Type B pancreatic cell (in vitro differentiated cells): ENCODE measurements at regions not wholly inside any gene's neighbourhood (a gene's known extent, or its start where the extent isn't known, plus 50 kb on each side); places are given as distances from the start of the nearest gene placed in this dataset.

ENCODE experiments used
- DNase-seq: peaks from one replicate; pipeline ENCODE4 v3.0.0; 2021; ENCODE audit warnings: mixed read lengths; ENCODE audit not compliant: unreplicated experiment; ENCODE audit errors: extremely low spot score
- H3K27ac Mint-ChIP-seq: 2 replicates; pipeline ENCODE4 v1.8.0; 2021; ENCODE audit warnings: mild to moderate bottlenecking, mixed read lengths
- H3K27me3 Mint-ChIP-seq: 2 replicates; pipeline ENCODE4 v1.8.0; 2021; ENCODE audit warnings: mixed read lengths
- H3K36me3 Mint-ChIP-seq: 2 replicates; pipeline ENCODE4 v1.8.0; 2021; ENCODE audit warnings: mixed read lengths
- H3K4me1 Mint-ChIP-seq: one replicate; pipeline ENCODE4 v1.8.0; 2021; ENCODE audit warnings: mixed read lengths; ENCODE audit not compliant: unreplicated experiment
- H3K4me3 Mint-ChIP-seq: 2 replicates; pipeline ENCODE4 v1.8.0; 2021; ENCODE audit warnings: mild to moderate bottlenecking, mixed read lengths
- H3K9me3 Mint-ChIP-seq: 2 replicates; pipeline ENCODE4 v1.8.0; 2021; ENCODE audit warnings: mixed read lengths
- CTCF ChIP-seq: fragments of 200-600 bp; sonication (generic); conservative IDR thresholded peaks from 2 replicates; pipeline ENCODE4 v1.5.0; 2021; ENCODE audit warnings: antibody characterized with exemption, mild to moderate bottlenecking

GRCh38 chr12:126219654-126220279, 1154.5 kb downstream of the AACS start:
- Mint-ChIP-seq H3K36me3 (no peaks in the 10 kb centered on the region), H3K9me3 (no peaks in the 10 kb centered on the region), H3K27me3 (peaks cover 18% of the 10 kb centered on the region), H3K4me1 (no peaks in the 10 kb centered on the region), H3K27ac (no peak overlapping the region), H3K4me3 (no peak overlapping the region)
- no peak for TF ChIP-seq CTCF
- DNase-seq: no peak

- TF ChIP-seq CTCF: no peak
- no peak overlapping the region for H3K27ac Mint-ChIP-seq
- H3K4me1 Mint-ChIP-seq: no peaks in the 10 kb centered on the region
- H3K9me3 Mint-ChIP-seq: no peaks in the 10 kb centered on the region
- H3K36me3 Mint-ChIP-seq: no peaks in the 10 kb centered on the region
- no peak for DNase-seq
- H3K27me3 Mint-ChIP-seq: peaks cover 5% of the 10 kb centered on the region
- H3K4me3 Mint-ChIP-seq: no peak overlapping the region
Observed at GRCh38 chr12:126224032-126224431, 1158.8 kb downstream of the AACS start.

- H3K36me3 Mint-ChIP-seq: no peaks in the 10 kb centered on the region
- no peaks in the 10 kb centered on the region for H3K4me1 Mint-ChIP-seq
Observed at GRCh38 chr12:126228936-126229335, 1163.7 kb downstream of the AACS start.

GRCh38 chr12:126232711-126233110, 1167.5 kb downstream of the AACS start:
- DNase-seq: no peak
- H3K27ac Mint-ChIP-seq: no peak overlapping the region
- H3K36me3 Mint-ChIP-seq: no peaks in the 10 kb centered on the region
- no peaks in the 10 kb centered on the region for H3K4me1 Mint-ChIP-seq
- no peak for TF ChIP-seq CTCF
- no peaks in the 10 kb centered on the region for H3K27me3 Mint-ChIP-seq
- H3K9me3 Mint-ChIP-seq: no peaks in the 10 kb centered on the region
- H3K4me3 Mint-ChIP-seq: no peak overlapping the region

More at GRCh38 chr12:126228936-126229335, 1163.7 kb downstream of the AACS start:
- no peak for DNase-seq
- Mint-ChIP-seq H3K4me3 (no peak overlapping the region), H3K27ac (no peak overlapping the region), H3K27me3 (no peaks in the 10 kb centered on the region), H3K9me3 (no peaks in the 10 kb centered on the region)
- TF ChIP-seq CTCF: no peak

- DNase-seq: no peak
- no peak for TF ChIP-seq CTCF
Observed at GRCh38 chr12:126233625-126234024, 1168.4 kb downstream of the AACS start.

More at GRCh38 chr12:126233625-126234024, 1168.4 kb downstream of the AACS start:
- no peaks in the 10 kb centered on the region for H3K27me3 Mint-ChIP-seq
- H3K4me1 Mint-ChIP-seq: no peaks in the 10 kb centered on the region
- no peaks in the 10 kb centered on the region for H3K9me3 Mint-ChIP-seq
- no peak overlapping the region for H3K27ac Mint-ChIP-seq
- no peaks in the 10 kb centered on the region for H3K36me3 Mint-ChIP-seq
- no peak overlapping the region for H3K4me3 Mint-ChIP-seq
